Caco-2 (cell line): ENCODE measurements at regions not wholly inside any gene's neighbourhood (a gene's known extent, or its start where the extent isn't known, plus 50 kb on each side); places are given as distances from the start of the nearest gene placed in this dataset.

Experiments
- BruUV-seq: library from RNA; stranded (reverse); fragments of 400-500 nt; replicated peaks from 2 replicates; lab custom pipeline; 2021; lab: Mats Ljungman, UMichigan
- CTCF ChIA-PET: fragments of 300-600 bp; sonication (Branson Sonifier 250); formaldehyde crosslinking; loops from one replicate; lab custom pipeline; 2022; ENCODE audit warnings: antibody characterized with exemption; lab: Charles Lee
- POLR2A ChIA-PET: fragments of 300-600 bp; sonication (Branson Sonifier 250); formaldehyde crosslinking; loops from one replicate; lab custom pipeline; 2022; ENCODE audit warnings: antibody characterized with exemption; lab: Charles Lee
- DNase-seq, 2 experiments: peaks; one replicate each; pipeline versions ENCODE4 v3.0.0 to v3.0.0-alpha.2; 2020 to 2022
- H3K27me3 ChIP-seq: replicated peaks from 2 replicates; pipeline ENCODE4 v1.6.0; 2011; ENCODE audit warnings: low read length; ENCODE audit not compliant: control insufficient read depth, insufficient read depth
- H3K36me3 ChIP-seq: 2 replicates; pipeline ENCODE4 v1.5.1; 2011; ENCODE audit warnings: low read length; ENCODE audit not compliant: control insufficient read depth, insufficient read depth
- H3K4me1 ChIP-seq: fragments of 250-450 bp; sonication (Bioruptor Pico); 2 replicates; pipeline ENCODE4 v1.5.1; 2020; ENCODE audit warnings: mild to moderate bottlenecking
- H3K4me3 ChIP-seq: 2 replicates; pipeline ENCODE4 v1.5.1; 2011; ENCODE audit warnings: low read depth, mild to moderate bottlenecking, control low read depth, low read length
- H3K9me3 ChIP-seq: fragments of 250-450 bp; sonication (Bioruptor Pico); 2 replicates; pipeline ENCODE4 v1.5.1; 2020; ENCODE audit warnings: mild to moderate bottlenecking, moderate library complexity
- H3K27ac Mint-ChIP-seq: one replicate; pipeline ENCODE4 v1.8.0; 2022; ENCODE audit warnings: mixed read lengths; ENCODE audit not compliant: unreplicated experiment
- H3K27me3 Mint-ChIP-seq: one replicate; pipeline ENCODE4 v1.8.0; 2022; ENCODE audit warnings: mixed read lengths; ENCODE audit not compliant: insufficient read depth, unreplicated experiment
- H3K36me3 Mint-ChIP-seq: one replicate; pipeline ENCODE4 v1.8.0; 2022; ENCODE audit warnings: mild to moderate bottlenecking, mixed read lengths; ENCODE audit not compliant: insufficient read depth, unreplicated experiment
- H3K4me1 Mint-ChIP-seq: one replicate; pipeline ENCODE4 v1.8.0; 2022; ENCODE audit warnings: low read depth, mixed read lengths; ENCODE audit not compliant: unreplicated experiment
- H3K4me3 Mint-ChIP-seq: one replicate; pipeline ENCODE4 v1.8.0; 2022; ENCODE audit warnings: mild to moderate bottlenecking, moderate library complexity, mixed read lengths; ENCODE audit not compliant: unreplicated experiment
- H3K9me3 Mint-ChIP-seq: one replicate; pipeline ENCODE4 v1.8.0; 2022; ENCODE audit warnings: mixed read lengths; ENCODE audit not compliant: unreplicated experiment
- intact Hi-C: fragments of 100-400 bp; cut with micrococcal nuclease; formaldehyde crosslinking; loops from one replicate; pipeline ENCODE4 v1.10.0; 2022; ENCODE audit not compliant: unreplicated experiment
- TF ChIP-seq, protein P1 (sequence below), 2 experiments: fragments of 200-600 bp in 1 of 2; IDR thresholded peaks; 1 replicate in 1 of 2; 2 replicates in 1 of 2; pipeline versions ENCODE4 v1.5.1 to v1.8.0; 2011 to 2022; ENCODE audit warnings: antibody characterized with exemption in 1 of 2, control low read depth in 1 of 2, inconsistent platforms in 1 of 2, low read depth in 1 of 2, low read length in 1 of 2, mild to moderate bottlenecking in 1 of 2, moderate library complexity in 1 of 2; ENCODE audit not compliant: insufficient read depth in 1 of 2, severe bottlenecking in 1 of 2, unreplicated experiment in 1 of 2

DNA sequence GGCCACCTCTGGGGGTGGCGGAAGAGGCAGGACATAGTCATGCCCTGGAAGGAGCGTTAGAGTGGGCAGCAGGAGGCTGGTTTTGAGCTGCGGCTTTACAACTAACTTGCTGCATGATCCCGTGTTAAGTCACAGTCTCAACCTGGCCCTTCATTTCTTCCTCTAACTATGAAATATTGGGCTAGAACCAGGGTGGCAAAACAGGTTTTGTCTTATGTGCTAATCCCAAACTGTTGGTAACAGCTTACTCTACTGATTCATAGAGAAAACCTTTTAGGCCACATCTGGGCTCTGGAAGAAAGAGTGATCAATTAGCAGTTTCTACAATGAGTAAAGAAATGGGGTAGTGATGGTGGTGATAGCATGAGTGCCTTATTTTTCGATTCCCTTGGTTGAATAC is 74.1 kb upstream of the CLINT1 start:
- Histone ChIP-seq H3K27me3 (no peaks in the 10 kb centered on the region), H3K36me3 (no peaks in the 10 kb centered on the region), H3K4me1 (no peaks in the 10 kb centered on the region), H3K9me3 (0 out of 2 replicates have a peak, but pooled peaks cover 5% of the 10 kb centered on the region), H3K4me3 (no peak overlapping the region)
- Mint-ChIP-seq H3K4me3 (no peak overlapping the region), H3K27ac (no peak overlapping the region), H3K36me3 (no peaks in the 10 kb centered on the region), H3K4me1 (no peaks in the 10 kb centered on the region), H3K27me3 (no peaks in the 10 kb centered on the region), H3K9me3 (peaks cover 9% of the 10 kb centered on the region)
- BruUV-seq = no TSS peak
- TF ChIP-seq, protein P1, sequence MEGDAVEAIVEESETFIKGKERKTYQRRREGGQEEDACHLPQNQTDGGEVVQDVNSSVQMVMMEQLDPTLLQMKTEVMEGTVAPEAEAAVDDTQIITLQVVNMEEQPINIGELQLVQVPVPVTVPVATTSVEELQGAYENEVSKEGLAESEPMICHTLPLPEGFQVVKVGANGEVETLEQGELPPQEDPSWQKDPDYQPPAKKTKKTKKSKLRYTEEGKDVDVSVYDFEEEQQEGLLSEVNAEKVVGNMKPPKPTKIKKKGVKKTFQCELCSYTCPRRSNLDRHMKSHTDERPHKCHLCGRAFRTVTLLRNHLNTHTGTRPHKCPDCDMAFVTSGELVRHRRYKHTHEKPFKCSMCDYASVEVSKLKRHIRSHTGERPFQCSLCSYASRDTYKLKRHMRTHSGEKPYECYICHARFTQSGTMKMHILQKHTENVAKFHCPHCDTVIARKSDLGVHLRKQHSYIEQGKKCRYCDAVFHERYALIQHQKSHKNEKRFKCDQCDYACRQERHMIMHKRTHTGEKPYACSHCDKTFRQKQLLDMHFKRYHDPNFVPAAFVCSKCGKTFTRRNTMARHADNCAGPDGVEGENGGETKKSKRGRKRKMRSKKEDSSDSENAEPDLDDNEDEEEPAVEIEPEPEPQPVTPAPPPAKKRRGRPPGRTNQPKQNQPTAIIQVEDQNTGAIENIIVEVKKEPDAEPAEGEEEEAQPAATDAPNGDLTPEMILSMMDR (IDR thresholded peaks at IDR 0.05; ENCODE audit: insufficient read depth in 1 of 2, low read depth in 1 of 2, low read length in 1 of 2, severe bottlenecking in 1 of 2, unreplicated experiment in 1 of 2) = no peak
- intact Hi-C loops = no loop called here
- ChIA-PET CTCF (no interaction called here), POLR2A (no interaction called here)
- no peak for DNase-seq

- intact Hi-C loops = no loop called here
- Histone ChIP-seq H3K9me3 (no peaks in the 10 kb centered on the region), H3K27me3 (no peaks in the 10 kb centered on the region), H3K4me3 (no peak overlapping the region), H3K4me1 (no peaks in the 10 kb centered on the region), H3K36me3 (no peaks in the 10 kb centered on the region)
- H3K9me3 Mint-ChIP-seq = peaks cover 9% of the 10 kb centered on the region
- no peaks in the 10 kb centered on the region for H3K27me3 Mint-ChIP-seq
- ChIA-PET POLR2A (no interaction called here), CTCF (interaction anchor here (0.9 kb wide), 1 partner anchor 64 kb away, joined by 3 read pairs; no protein-coding TSS in a partner anchor)
- no TSS peak for BruUV-seq
- DNase-seq = no peak
- H3K36me3 Mint-ChIP-seq = no peaks in the 10 kb centered on the region
- H3K27ac Mint-ChIP-seq = no peak overlapping the region
- H3K4me3 Mint-ChIP-seq = no peak overlapping the region
- H3K4me1 Mint-ChIP-seq = no peaks in the 10 kb centered on the region
- TF ChIP-seq, protein P1 (IDR thresholded peaks at IDR 0.05; ENCODE audit: insufficient read depth in 1 of 2, low read depth in 1 of 2, low read length in 1 of 2, severe bottlenecking in 1 of 2, unreplicated experiment in 1 of 2) = no peak
Measured at GRCh38 chr5:157930710-157931109, 71.8 kb upstream of the CLINT1 start.

- no peaks in the 10 kb centered on the region for H3K4me1 Mint-ChIP-seq
- CTCF ChIA-PET = no interaction called here
- no peaks in the 10 kb centered on the region for H3K36me3 ChIP-seq
- intact Hi-C loops = no loop called here
- no peak for DNase-seq
- TF ChIP-seq, protein P1 (IDR thresholded peaks at IDR 0.05; ENCODE audit: insufficient read depth in 1 of 2, low read depth in 1 of 2, low read length in 1 of 2, severe bottlenecking in 1 of 2, unreplicated experiment in 1 of 2) = no peak
- POLR2A ChIA-PET = no interaction called here
- no peak overlapping the region for H3K27ac Mint-ChIP-seq
- H3K9me3 ChIP-seq = no peaks in the 10 kb centered on the region
- H3K4me3 Mint-ChIP-seq = no peak overlapping the region
- H3K27me3 ChIP-seq = no peaks in the 10 kb centered on the region
- no peaks in the 10 kb centered on the region for H3K27me3 Mint-ChIP-seq
- H3K4me3 ChIP-seq = no peak overlapping the region
- H3K36me3 Mint-ChIP-seq = no peaks in the 10 kb centered on the region
- H3K9me3 Mint-ChIP-seq = no peaks in the 10 kb centered on the region
- H3K4me1 ChIP-seq = no peaks in the 10 kb centered on the region
- no TSS peak for BruUV-seq
Measured at GRCh38 chr5:157926977-157927376, 68.0 kb upstream of the CLINT1 start.
